ENCODE measurements at regions not wholly inside any gene's neighbourhood (a gene's known extent, or its start where the extent isn't known, plus 50 kb on each side); places are given as distances from the start of the nearest gene placed in this dataset.

- TF ChIP-seq NFE2L2 (IDR thresholded peaks at IDR 0.05; ENCODE audit: low read length): peak; percentile 67
- no peak for TF ChIP-seq SYNCRIP (IDR thresholded peaks at IDR 0.05; ENCODE audit: insufficient read depth, low read depth, low read length)
- no peak overlapping the region for H3K27ac ChIP-seq (ENCODE audit: extremely low read length, insufficient read depth, low read length)
- POLR2A ChIA-PET: no interaction called here
- no peaks in the 10 kb centered on the region for H3K27me3 ChIP-seq (ENCODE audit: control insufficient read depth in 1 of 2, insufficient read depth in 2 of 2, low read length in 2 of 2)
- H3K79me2 ChIP-seq (ENCODE audit: insufficient read depth, low read length): no peaks in the 10 kb centered on the region
- H3K9me3 ChIP-seq (ENCODE audit: low read length): peaks cover 12% of the 10 kb centered on the region
- H2AFZ ChIP-seq (ENCODE audit: low read length): no peak overlapping the region
- H3K4me2 ChIP-seq (ENCODE audit: low read depth, low read length): no peak overlapping the region
- CTCF ChIA-PET (ENCODE audit: low intra/inter-chr PET ratio, low total read pairs): no interaction called here
- H4K20me1 ChIP-seq (ENCODE audit: insufficient read depth, low read length): no peaks in the 10 kb centered on the region
- no TSS peak for BruUV-seq (replicated peaks)
- intact Hi-C loops (cut with micrococcal nuclease; ENCODE audit: unreplicated experiment): no loop called here
- no peak for ATAC-seq
- FAIRE-seq: no peak
- no peaks in the 10 kb centered on the region for H3K4me1 ChIP-seq (ENCODE audit: insufficient read depth, low read length)
- H3K9ac ChIP-seq (ENCODE audit: insufficient read depth, low read depth, low read length): no peak overlapping the region
- 2% methylated on average over 2 of the region's 2 CpGs for WGBS (ENCODE audit: low lambda C conversion rate)
- in situ Hi-C loops (cut with HindIII; ENCODE audit: extremely low pct_ligation_motif_present, low pct_unique_long_range_greater_than_20kb): no loop called here
- no peak overlapping the region for H3K4me3 ChIP-seq (replicated peaks in 1 of 3; ENCODE audit: insufficient read depth in 1 of 3, low read depth in 2 of 3, low read length in 3 of 3)
- no peaks in the 10 kb centered on the region for H3K36me3 ChIP-seq (replicated peaks in 1 of 2; ENCODE audit: control insufficient read depth in 1 of 2, insufficient read depth in 2 of 2, low read length in 2 of 2)
- no peak for DNase-seq (ENCODE audit: low spot score)
Observed at GRCh38 chr11:101185985-101186384, 56.4 kb upstream of the PGR start.

- intact Hi-C loops (cut with micrococcal nuclease; ENCODE audit: unreplicated experiment) (no loop called here), in situ Hi-C loops (cut with HindIII; ENCODE audit: extremely low pct_ligation_motif_present, low pct_unique_long_range_greater_than_20kb) (no loop called here)
- H3K79me2 ChIP-seq (ENCODE audit: insufficient read depth, low read length): no peaks in the 10 kb centered on the region
- WGBS (ENCODE audit: low lambda C conversion rate): 0% methylated on average over 1 of the region's 1 CpG
- H2AFZ ChIP-seq (ENCODE audit: low read length): no peak overlapping the region
- ChIA-PET POLR2A (no interaction called here), CTCF (ENCODE audit: low intra/inter-chr PET ratio, low total read pairs) (no interaction called here)
- ATAC-seq (no peak), FAIRE-seq (no peak), DNase-seq (ENCODE audit: low spot score) (no peak)
- no TSS peak for BruUV-seq (replicated peaks)
- TF ChIP-seq KDM3A (CRISPR knock-in tag; IDR thresholded peaks at IDR 0.05; ENCODE audit: low read depth): no peak
- no peak for TF ChIP-seq TP53 (CRISPR knock-in tag; conservative IDR thresholded peaks at IDR 0.05)
- TF ChIP-seq ZNF569 (CRISPR knock-in tag; IDR thresholded peaks at IDR 0.05; ENCODE audit: borderline replicate concordance): no peak
- no peak for TF ChIP-seq TBL1XR1 (IDR thresholded peaks at IDR 0.05; ENCODE audit: borderline replicate concordance, low read length, partially characterized antibody)
- TF ChIP-seq MNT (IDR thresholded peaks at IDR 0.05): peak; percentile 87
- H3K9ac ChIP-seq (ENCODE audit: insufficient read depth, low read depth, low read length): no peak overlapping the region
- no peak overlapping the region for H3K4me2 ChIP-seq (ENCODE audit: low read depth, low read length)
- no peaks in the 10 kb centered on the region for H3K4me1 ChIP-seq (ENCODE audit: insufficient read depth, low read length)
- H3K36me3 ChIP-seq (replicated peaks in 1 of 2; ENCODE audit: control insufficient read depth in 1 of 2, insufficient read depth in 2 of 2, low read length in 2 of 2): no peaks in the 10 kb centered on the region
- no peak overlapping the region for H3K4me3 ChIP-seq (replicated peaks in 1 of 3; ENCODE audit: insufficient read depth in 1 of 3, low read depth in 2 of 3, low read length in 3 of 3)
- H4K20me1 ChIP-seq (ENCODE audit: insufficient read depth, low read length): no peaks in the 10 kb centered on the region
- no peaks in the 10 kb centered on the region for H3K27me3 ChIP-seq (ENCODE audit: control insufficient read depth in 1 of 2, insufficient read depth in 2 of 2, low read length in 2 of 2)
- no peak overlapping the region for H3K27ac ChIP-seq (ENCODE audit: extremely low read length, insufficient read depth, low read length)
- H3K9me3 ChIP-seq (ENCODE audit: low read length): peaks cover 42% of the 10 kb centered on the region
Observed at GRCh38 chr11:101182467-101182866, 52.9 kb upstream of the PGR start.

Data from HepG2 (cell line).